Stomach (tissue), 8 donors: ENCODE measurements at regions not wholly inside any gene's neighbourhood (a gene's known extent, or its start where the extent isn't known, plus 50 kb on each side); places are given as distances from the start of the nearest gene placed in this dataset.

Experiments used
- DNase-seq, 2 donors: peaks; one replicate each; pipeline versions ENCODE4 v3.0.0 to v3.0.0-alpha.2; 2013 to 2019
- H3K27ac ChIP-seq, 5 donors: fragments of 200-600 bp in 4 of 5; sonication (generic) in 4 of 5; one replicate each; pipeline ENCODE4 v1.5.1; 2013 to 2019; ENCODE audit warnings: mild to moderate bottlenecking in 1 of 5, moderate library complexity in 1 of 5
- H3K27me3 ChIP-seq, 3 donors: fragments of 200-600 bp; sonication (generic); one replicate each; pipeline ENCODE4 v1.5.1; 2017 to 2019; ENCODE audit warnings: mixed run types in 1 of 3
- H3K36me3 ChIP-seq, 4 donors: fragments of 200-600 bp; sonication (generic); 1 replicate in 3 of 4; 2 replicates in 1 of 4; pipeline ENCODE4 v1.5.1; 2016 to 2019
- H3K4me1 ChIP-seq, 4 donors: fragments of 200-600 bp; sonication (generic); one replicate each; pipeline ENCODE4 v1.5.1; 2016 to 2019
- H3K4me3 ChIP-seq, 4 donors: fragments of 200-600 bp; sonication (generic) in 3 of 4; one replicate each; pipeline ENCODE4 v1.5.1; 2016 to 2019; ENCODE audit warnings: mild to moderate bottlenecking in 1 of 4
- H3K9me3 ChIP-seq, 4 donors: fragments of 200-600 bp; sonication (generic); one replicate each; pipeline ENCODE4 v1.5.1; 2016 to 2019
- CTCF ChIP-seq, 7 experiments: fragments of 450-650 bp in 4 of 7; fragments of 200-600 bp in 3 of 7; sonication (generic) in 3 of 7; IDR thresholded peaks; one replicate each; pipeline ENCODE4 v1.5.1; 2016 to 2019; ENCODE audit warnings: antibody characterized with exemption in 7 of 7, control low read depth in 2 of 7, mild to moderate bottlenecking in 1 of 7
- EP300 ChIP-seq: sonication (generic); formaldehyde crosslinking; IDR thresholded peaks from one replicate; pipeline ENCODE4 v1.6.1; 2017; ENCODE audit warnings: antibody characterized with exemption
- POLR2A ChIP-seq, 4 donors: fragments of 450-650 bp; IDR thresholded peaks; one replicate each; pipeline ENCODE4 v1.6.1; 2016; ENCODE audit warnings: antibody characterized with exemption in 4 of 4, control low read depth in 2 of 4, mild to moderate bottlenecking in 1 of 4, moderate library complexity in 1 of 4
- POLR2AphosphoS5 ChIP-seq, 3 donors: sonication (generic); formaldehyde crosslinking; IDR thresholded peaks; one replicate each; pipeline ENCODE4 v1.6.1; 2016; ENCODE audit warnings: antibody characterized with exemption in 3 of 3
- WGBS, 5 donors: extraction: QIAGEN DNeasy Blood & Tissue Kit in 3 of 5; methylation state at CpG; one replicate each; pipeline versions ENCODE4 v1.1.5 to v1.1.7; 2013 to 2018; 5-methylcytosine and 5-hydroxymethylcytosine counted together
- intact Hi-C: fragments of 100-400 bp; cut with DNase I; formaldehyde crosslinking; loops from one replicate; pipeline ENCODE4 v1.15.1; 2023; ENCODE audit warnings: low total_unique reads
- donor health status: healthy with polysubstance abuse.
- donor health status: Bipolar disorder and iron deficiency.
- donor health status: healthy.

GRCh38 chr2:115303-115702 is 69.0 kb upstream of the FAM110C start:
- 29 to 41% (median 38%) methylated on average over 3 of the region's 3 CpGs for WGBS, 5 donors
- H3K9me3 ChIP-seq: no peaks in the 10 kb centered on the region
- peak in 1 of 2 donors; percentile 12 for DNase-seq
- no peak overlapping the region for H3K4me3 ChIP-seq
- intact Hi-C loops: no loop called here
- peaks cover 0 to 5% (median 0%) of the 10 kb centered on the region in 3 donors for H3K27me3 ChIP-seq
- H3K36me3 ChIP-seq: no peaks in the 10 kb centered on the region
- H3K27ac ChIP-seq: no peak overlapping the region
- H3K4me1 ChIP-seq: peaks cover 0 to 2% (median 0%) of the 10 kb centered on the region in 4 donors
- no peak for TF ChIP-seq POLR2AphosphoS5 (IDR thresholded peaks at IDR 0.05)
- no peak for TF ChIP-seq EP300
- no peak for TF ChIP-seq CTCF (IDR thresholded peaks at IDR 0.05)
- no peak for TF ChIP-seq POLR2A (IDR thresholded peaks at IDR 0.05)

- intact Hi-C loops: no loop called here
- 43 to 60% (median 53%) methylated on average over 7 to 8 of the region's 8 CpGs for WGBS, 5 donors
- Histone ChIP-seq H3K27ac (no peak overlapping the region), H3K36me3 (no peaks in the 10 kb centered on the region), H3K4me1 (peaks cover 0 to 9% (median 0%) of the 10 kb centered on the region in 4 donors), H3K9me3 (no peaks in the 10 kb centered on the region), H3K27me3 (peaks cover 0 to 4% (median 0%) of the 10 kb centered on the region in 3 donors), H3K4me3 (no peak overlapping the region)
- TF ChIP-seq POLR2A (IDR thresholded peaks at IDR 0.05) (no peak), EP300 (no peak), POLR2AphosphoS5 (IDR thresholded peaks at IDR 0.05) (no peak), CTCF (IDR thresholded peaks at IDR 0.05) (no peak)
- DNase-seq: peak in 1 of 2 donors; percentile 8
Observed at GRCh38 chr2:114616-115015, 68.3 kb upstream of the FAM110C start.

- H3K27ac ChIP-seq: no peak overlapping the region
- WGBS, 5 donors: 2 to 21% (median 12%) methylated on average over 1 of the region's 1 CpG
- no peaks in the 10 kb centered on the region for H3K27me3 ChIP-seq
- peaks cover 0 to 19% (median 17%) of the 10 kb centered on the region in 4 donors for H3K9me3 ChIP-seq
- no peak for TF ChIP-seq POLR2AphosphoS5 (IDR thresholded peaks at IDR 0.05)
- no peaks in the 10 kb centered on the region for H3K36me3 ChIP-seq
- peaks cover 0 to 15% (median 5%) of the 10 kb centered on the region in 4 donors for H3K4me1 ChIP-seq
- peak in 1 of 2 donors; percentile 25 for DNase-seq
- H3K4me3 ChIP-seq: no peak overlapping the region
- intact Hi-C loops: no loop called here
Observed at GRCh38 chr2:109998-110397, 63.7 kb upstream of the FAM110C start.

GRCh38 chr2:108920-109809 is 62.9 kb upstream of the FAM110C start:
- Histone ChIP-seq H3K36me3 (no peaks in the 10 kb centered on the region), H3K9me3 (peaks cover 0 to 19% (median 17%) of the 10 kb centered on the region in 4 donors), H3K4me1 (peaks cover 0 to 15% (median 5%) of the 10 kb centered on the region in 4 donors), H3K27me3 (no peaks in the 10 kb centered on the region), H3K4me3 (no peak overlapping the region), H3K27ac (no peak overlapping the region)
- intact Hi-C loops: no loop called here
- peak in 1 of 2 donors; percentile 5 for DNase-seq
- no peak for TF ChIP-seq CTCF (IDR thresholded peaks at IDR 0.05)
- no peak for TF ChIP-seq POLR2AphosphoS5 (IDR thresholded peaks at IDR 0.05)
- no peak for TF ChIP-seq EP300
- no peak for TF ChIP-seq POLR2A (IDR thresholded peaks at IDR 0.05)
- 40 to 57% (median 55%) methylated on average over 5 of the region's 5 CpGs for WGBS, 5 donors

GRCh38 chr2:101016-101415 is 54.7 kb upstream of the FAM110C start:
- DNase-seq: no peak
- no peaks in the 10 kb centered on the region for H3K4me1 ChIP-seq
- H3K27ac ChIP-seq: no peak overlapping the region
- WGBS, 5 donors: 75 to 90% (median 85%) methylated on average over 7 to 11 of the region's 11 CpGs
- no peaks in the 10 kb centered on the region for H3K36me3 ChIP-seq
- intact Hi-C loops: no loop called here
- peaks cover 0 to 19% (median 5%) of the 10 kb centered on the region in 4 donors for H3K9me3 ChIP-seq
- no peak overlapping the region for H3K4me3 ChIP-seq
- no peaks in the 10 kb centered on the region for H3K27me3 ChIP-seq
- TF ChIP-seq POLR2A (IDR thresholded peaks at IDR 0.05) (no peak), CTCF (IDR thresholded peaks at IDR 0.05) (no peak), EP300 (no peak)
